T47D (cell line): ENCODE measurements at regions not wholly inside any gene's neighbourhood (a gene's known extent, or its start where the extent isn't known, plus 50 kb on each side); places are given as distances from the start of the nearest gene placed in this dataset.
"Not testable (repeated sequence)": the region's sequence is repeated elsewhere in the genome, so short reads cannot be mapped to it uniquely, and the experiment has no call there.

Experiments
- DNase-seq, 2 experiments: peaks; one replicate each; pipeline versions ENCODE4 v3.0.0 to v3.0.0-alpha.2; 2011 to 2012; ENCODE audit warnings: low read depth in 1 of 2, low spot score in 1 of 2
- JUND ChIP-seq: IDR thresholded peaks from 2 replicates; pipeline ENCODE4 v1.6.1; 2012; ENCODE audit warnings: low read depth
- in situ Hi-C: cut with HindIII; loops from 2 replicates; pipeline ENCODE4 v1.10.0; 2016; ENCODE audit warnings: low sequenced_read_pairs, low pct_unique_long_range_greater_than_20kb

DNA sequence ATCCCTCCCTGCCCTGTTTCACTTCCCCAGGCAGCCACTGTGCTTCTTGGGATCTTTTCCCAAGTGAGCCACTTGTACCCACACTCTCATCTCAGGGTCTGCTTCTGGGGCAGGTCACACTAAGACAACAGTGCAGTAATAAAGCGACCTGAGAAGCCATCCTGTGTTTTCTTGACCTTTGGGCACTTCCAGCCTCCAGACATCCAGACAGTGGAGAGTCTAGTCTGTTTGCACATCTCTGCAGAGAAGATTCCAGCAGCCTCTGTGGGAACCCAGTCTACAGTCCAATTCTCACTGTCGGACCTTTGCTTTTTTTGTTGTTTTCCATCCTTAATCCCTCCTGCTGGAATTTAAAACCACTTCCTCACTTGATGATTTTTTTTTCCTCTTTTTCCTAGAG lies 50.3 kb upstream of the ATP6AP2 start:
- in situ Hi-C loops = no loop called here
- DNase-seq = peak in 1 of 2 experiments; percentile 69
- no peak for TF ChIP-seq JUND

DNA sequence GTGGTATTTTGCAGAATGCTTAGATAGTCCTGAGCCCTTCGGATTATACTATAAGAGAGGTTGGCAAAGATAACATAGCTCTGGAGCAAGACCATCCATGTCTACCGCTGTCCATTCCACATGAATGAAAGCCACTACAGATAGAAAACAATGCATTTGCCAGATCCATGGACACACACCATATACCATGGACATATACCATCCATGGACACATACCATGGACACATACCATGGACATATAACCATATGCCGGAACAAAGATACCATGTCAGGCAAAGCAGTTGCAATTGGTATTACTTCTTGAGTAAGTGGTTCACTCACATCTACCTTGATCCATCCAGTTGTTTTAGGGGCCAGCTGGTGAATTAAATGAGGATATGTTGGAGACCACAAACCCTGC lies 53.2 kb upstream of the ATP6AP2 start:
- in situ Hi-C loops = no loop called here
- no peak for DNase-seq
- no peak for TF ChIP-seq JUND

DNA sequence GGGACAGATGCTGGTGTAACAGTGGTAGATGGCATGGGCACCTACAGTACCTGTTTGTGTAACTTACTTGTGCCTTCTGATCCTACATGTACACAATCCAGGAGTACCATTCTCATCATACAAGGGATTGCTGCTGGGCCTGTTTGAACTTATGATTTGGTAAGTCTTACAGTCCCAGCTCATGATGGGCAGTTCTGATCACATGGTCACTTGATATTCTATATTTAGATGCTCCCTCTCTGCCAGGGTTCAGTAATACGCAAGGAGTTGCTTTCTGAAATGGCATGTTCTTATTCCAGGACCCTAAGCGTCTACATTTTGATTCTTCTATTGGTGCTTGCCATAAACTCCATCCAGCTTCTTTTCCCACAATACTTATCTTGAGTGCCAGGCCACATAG lies 54.4 kb upstream of the ATP6AP2 start:
- in situ Hi-C loops = no loop called here
- TF ChIP-seq JUND = no peak
- no peak for DNase-seq

DNA sequence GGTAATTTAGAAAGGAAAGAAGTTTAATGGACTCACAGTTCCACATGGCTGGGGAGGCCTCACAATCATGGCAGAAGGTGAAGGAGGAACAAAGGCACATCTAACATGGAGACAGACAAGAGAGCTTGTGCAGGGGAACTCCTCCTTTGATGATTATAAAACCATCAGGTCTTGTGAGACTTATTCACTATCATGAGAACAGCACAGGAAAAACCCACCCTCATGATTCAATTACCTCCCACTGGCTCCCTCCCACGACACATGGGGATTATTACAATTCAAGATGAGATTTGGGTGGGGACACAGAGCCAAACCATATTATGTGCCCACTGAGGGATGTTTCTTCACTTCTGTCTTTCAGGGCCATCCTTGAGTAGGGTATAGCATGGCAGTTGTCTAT lies 54.9 kb upstream of the ATP6AP2 start:
- DNase-seq, in situ Hi-C loops: not testable (repeated sequence)

DNA sequence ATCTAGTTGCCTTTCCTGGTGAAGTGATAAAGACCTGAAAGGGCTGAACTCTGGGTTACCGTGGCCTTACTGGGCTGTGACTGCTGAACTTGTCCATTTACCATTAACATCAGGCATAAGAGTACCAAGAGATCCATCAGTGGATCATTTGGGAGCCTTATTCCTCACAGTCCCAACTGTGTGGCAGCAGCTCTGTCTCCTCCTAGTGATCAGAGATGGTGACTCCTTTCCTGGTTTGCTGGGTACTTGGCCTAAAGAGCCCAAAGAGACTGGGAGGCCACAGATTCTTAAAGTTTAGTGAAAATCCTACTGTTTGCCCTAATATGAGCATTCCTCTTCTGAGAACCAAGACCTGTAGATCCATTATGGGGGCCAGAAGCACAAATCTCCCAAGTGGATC lies 56.3 kb upstream of the ATP6AP2 start:
- TF ChIP-seq JUND = no peak
- no peak for DNase-seq
- in situ Hi-C loops = no loop called here

DNA sequence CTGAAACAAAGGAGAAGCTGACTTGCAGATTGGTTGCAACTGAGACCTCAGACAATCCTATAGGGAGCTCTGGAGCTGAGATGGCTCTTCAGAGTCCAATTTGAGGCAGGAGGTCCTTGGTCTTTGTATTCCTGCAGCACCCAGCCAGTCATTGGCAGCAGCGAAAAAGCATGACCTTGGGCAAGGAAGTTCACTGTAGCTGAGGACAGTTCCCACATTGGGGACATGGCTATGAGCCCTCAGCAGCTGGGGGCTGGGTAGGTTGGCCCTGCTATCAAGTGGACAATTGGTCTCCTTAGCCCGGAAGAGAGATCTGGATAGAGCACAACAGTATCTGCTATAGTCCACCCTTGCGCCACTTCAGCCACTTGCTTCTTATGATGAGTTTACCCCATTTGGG lies 56.9 kb upstream of the ATP6AP2 start:
- no peak for DNase-seq
- in situ Hi-C loops = no loop called here
- TF ChIP-seq JUND = no peak

DNA sequence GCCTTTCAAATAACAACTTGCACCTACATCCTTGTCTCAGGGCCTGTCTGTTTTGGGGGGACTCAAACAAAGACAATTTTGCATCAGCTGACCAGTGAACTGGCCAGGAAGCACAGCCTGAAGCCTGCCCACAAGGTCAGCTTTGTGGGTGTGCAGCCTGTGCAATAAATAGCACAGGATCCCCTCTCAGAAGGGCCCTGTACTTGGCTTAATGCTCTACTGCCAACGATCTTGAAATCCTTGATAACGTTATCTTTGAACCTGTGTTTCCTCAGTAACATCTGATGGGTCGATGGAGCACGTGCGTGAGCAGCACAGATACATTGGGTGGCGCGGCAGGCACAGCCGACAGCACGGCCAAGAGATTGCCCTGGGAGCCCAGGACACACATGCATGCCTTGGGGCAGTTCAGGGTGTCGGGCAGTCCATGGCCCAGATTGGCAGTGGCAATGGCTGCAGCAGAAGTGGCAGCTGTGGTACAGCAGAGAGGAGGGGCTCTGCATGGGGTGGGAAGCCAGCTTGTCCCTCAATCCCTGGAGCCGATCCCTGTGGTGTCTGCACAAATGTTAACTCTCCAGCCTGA lies 58.8 kb upstream of the ATP6AP2 start:
- in situ Hi-C loops = no loop called here
- TF ChIP-seq JUND = no peak
- DNase-seq = no peak

DNA sequence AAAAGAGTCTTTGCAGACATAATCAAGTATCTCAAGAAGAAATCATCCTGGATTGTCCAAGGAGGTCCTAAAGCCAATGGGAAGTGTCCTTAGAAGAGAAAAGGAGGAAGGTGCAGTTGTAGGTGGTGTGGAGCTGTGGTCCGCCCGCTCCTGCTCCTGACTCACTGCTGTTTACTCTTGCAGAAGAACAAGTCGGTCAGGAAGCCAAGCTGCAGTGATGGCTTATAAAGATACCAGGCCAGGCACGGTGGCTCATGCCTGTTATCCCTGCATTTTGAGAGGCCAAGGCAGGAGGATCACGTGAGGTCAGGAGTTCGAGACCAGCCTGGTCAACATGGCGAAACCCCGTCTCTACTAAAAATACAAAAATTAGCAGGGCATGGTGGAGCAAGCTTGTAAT lies 66.4 kb upstream of the ATP6AP2 start:
- no peak for TF ChIP-seq JUND
- in situ Hi-C loops = no loop called here
- peak in 1 of 2 experiments; percentile 89 for DNase-seq

DNA sequence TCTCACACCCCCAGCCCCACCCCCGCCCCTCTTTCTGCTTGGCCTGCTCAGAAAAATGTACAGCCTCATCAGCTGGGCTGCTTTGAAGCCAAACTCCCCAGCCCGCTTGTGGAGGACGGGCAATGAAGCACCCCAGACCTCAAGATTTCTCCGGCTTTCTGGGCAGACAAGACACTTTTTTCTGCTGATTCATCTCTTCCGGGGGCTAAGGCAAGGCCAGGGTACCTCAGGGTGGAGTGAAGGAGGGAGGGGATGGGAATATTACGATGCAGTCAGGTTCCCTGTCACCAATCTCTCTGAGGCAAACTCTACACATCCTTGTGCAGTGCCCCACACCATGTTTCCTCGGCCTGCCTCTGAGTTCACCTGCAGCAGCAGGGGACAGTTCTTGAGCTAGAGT lies 66.9 kb upstream of the ATP6AP2 start:
- no peak for DNase-seq
- TF ChIP-seq JUND = no peak
- in situ Hi-C loops = no loop called here

DNA sequence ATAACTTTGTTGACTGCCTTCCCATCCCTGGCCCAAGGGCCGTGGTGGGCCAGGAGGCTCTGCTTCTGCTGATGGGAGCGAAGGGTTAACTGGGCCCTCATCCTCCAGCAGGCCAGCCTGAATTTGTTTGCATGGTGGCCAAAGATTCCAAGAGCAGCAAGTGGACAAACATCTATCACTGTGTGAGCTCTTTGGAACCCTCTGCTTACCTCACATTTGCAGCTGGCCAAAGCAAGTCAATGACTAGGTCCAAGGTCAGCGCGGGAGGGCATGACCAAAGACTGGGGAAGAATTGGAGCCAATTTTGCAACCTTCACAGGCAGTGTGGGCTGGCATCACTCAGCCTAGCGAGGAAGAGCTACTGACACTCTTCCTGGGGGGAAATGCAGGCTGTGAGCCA lies 67.8 kb upstream of the ATP6AP2 start:
- no peak for TF ChIP-seq JUND
- in situ Hi-C loops = no loop called here
- DNase-seq = peak in 1 of 2 experiments; percentile 43

DNA sequence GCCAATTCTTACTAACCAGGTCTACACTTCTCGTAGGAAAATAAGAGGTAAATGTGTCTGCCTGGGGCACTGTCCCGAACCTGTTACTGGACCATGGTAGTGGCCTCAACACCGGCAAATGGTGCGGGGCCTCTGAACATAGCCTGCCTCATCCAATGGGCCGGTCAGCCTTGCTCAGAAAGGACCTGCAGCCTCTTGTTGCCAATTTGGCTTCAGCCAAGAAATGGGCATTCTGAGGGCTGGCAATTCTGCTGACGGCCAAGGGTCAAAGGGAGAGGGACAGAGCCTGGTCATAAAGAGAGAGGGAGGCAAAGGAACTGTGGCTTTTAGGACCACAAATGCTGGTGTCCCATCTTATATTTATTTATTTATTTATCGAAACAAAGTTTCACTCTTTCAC lies 69.5 kb upstream of the ATP6AP2 start:
- DNase-seq = no peak
- TF ChIP-seq JUND = no peak
- in situ Hi-C loops = no loop called here

DNA sequence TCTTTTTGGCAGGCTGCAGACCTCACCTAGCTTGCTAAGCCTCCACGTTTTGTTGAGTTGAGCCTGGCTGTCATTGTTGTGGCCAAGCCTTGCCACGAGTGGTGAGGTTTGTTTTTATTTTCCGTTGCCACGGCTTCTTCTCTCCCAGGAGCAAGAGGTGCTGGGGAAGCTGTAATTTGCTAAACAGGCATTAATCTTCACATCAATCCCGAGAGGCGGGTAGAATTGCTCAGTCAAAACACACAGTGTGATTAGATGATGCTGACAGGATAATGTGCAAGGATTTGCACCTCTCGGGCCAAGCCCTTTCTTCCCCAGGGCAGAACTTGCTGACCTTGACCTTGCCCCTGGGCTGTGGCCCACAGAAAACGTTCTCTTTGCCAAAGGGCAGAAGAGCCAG lies 72.2 kb upstream of the ATP6AP2 start:
- no peak for TF ChIP-seq JUND
- in situ Hi-C loops = no loop called here
- DNase-seq = peak in 1 of 2 experiments; percentile 51

DNA sequence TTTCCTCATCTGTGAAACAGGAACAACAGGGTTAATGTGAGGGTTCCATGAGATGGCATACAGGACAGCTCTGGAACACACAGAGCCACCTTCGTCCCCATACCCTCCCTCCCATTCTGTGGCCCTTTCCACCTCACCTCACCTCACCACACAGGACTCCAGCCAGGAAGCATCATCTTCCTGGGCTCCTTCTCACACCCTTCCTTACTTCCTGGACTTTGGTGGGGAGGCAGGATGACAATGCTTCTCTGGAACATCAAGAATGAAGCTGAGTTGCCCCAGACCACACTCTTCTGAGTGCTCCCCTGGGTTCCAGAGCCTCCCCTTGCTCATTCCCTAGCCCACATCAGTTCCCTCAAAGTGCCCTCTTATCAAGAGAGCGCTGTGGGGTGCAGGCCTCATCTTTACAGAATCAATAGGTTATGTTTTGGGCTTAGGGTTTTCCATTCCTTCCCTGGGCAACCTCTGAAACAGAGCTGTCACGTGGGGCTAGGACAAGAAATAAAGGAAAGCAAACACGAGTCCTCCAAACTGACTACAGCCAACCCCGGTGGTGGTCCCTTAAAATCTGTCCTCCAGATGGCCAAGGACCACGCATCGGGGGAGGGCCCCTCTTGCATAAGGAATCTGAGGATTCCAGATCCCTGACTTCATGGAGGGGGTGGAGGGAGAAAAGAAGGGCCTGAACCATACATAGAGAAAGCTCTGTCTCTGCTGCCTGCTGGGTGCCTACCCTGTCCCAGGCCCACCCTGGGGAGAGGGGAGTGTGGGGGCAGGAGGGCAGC lies 74.4 kb upstream of the ATP6AP2 start:
- no peak for TF ChIP-seq JUND
- DNase-seq = no peak
- in situ Hi-C loops = no loop called here

DNA sequence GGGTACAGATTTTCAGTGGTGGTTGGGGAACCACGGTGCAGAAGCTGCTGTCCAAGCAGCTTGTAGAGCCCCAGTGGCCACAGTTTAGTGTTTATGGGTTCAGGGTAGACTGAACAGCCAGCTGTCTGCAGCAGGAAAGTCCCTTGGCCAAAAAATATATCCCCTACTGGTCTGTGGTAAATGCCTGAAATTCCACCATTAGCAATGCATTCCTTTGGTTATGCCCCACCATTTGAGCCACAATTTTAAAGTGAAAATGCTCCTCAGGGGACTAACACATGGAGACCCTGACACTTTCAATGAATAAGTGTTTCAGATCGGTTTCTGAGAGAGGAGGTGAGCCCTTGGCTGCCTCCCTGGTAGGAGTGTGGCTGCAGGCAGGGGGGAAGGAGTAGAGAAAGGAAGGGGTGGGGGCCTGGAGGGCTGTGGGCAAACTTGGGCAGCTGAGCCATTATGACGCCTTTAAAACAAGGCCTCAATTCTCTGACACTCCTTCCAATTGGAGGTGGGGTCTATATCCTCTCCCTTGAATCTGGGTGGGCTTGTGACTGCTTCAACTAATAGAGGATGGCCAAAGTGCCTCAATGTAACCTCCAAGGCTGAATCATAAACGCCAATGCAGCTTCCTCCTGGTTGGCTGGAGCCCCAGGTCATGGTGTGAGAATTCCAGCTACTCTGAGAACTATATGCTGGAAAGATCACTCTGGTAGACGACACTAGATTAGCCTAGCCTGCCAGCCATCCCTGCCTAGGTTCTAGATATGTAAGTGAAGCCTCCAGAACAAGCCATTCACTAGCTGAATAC lies 75.8 kb upstream of the ATP6AP2 start:
- TF ChIP-seq JUND = no peak
- no peak for DNase-seq
- in situ Hi-C loops = no loop called here
